HG03159 (cell line): ENCODE measurements at regions not wholly inside any gene's neighbourhood (a gene's known extent, or its start where the extent isn't known, plus 50 kb on each side); places are given as distances from the start of the nearest gene placed in this dataset.

Source experiments
- ATAC-seq: cut with Tn5 transposase; IDR thresholded peaks from one replicate; pipeline ENCODE4 v1.9.1; 2021; ENCODE audit warnings: mild to moderate bottlenecking, moderate library complexity; ENCODE audit not compliant: unreplicated experiment

- ATAC-seq: no peak
Observed at GRCh38 chr15:38692789-38693062, 128.1 kb upstream of the RASGRP1 start.

GRCh38 chr15:38695249-38696108 lies 130.9 kb upstream of the RASGRP1 start:
- no peak for ATAC-seq

- peak; percentile 59 for ATAC-seq
Observed at GRCh38 chr15:38696109-38696727, 131.6 kb upstream of the RASGRP1 start.

- no peak for ATAC-seq
Observed at GRCh38 chr15:38696790-38697495, 132.3 kb upstream of the RASGRP1 start.

- ATAC-seq: no peak
Observed at GRCh38 chr15:38698254-38698653, 133.6 kb upstream of the RASGRP1 start.

GRCh38 chr15:38699633-38700230 lies 135.1 kb upstream of the RASGRP1 start:
- peak; percentile 57 for ATAC-seq

- no peak for ATAC-seq
Observed at GRCh38 chr15:38701149-38701548, 136.5 kb upstream of the RASGRP1 start.

GRCh38 chr15:38702178-38702912 lies 137.7 kb upstream of the RASGRP1 start:
- no peak for ATAC-seq

GRCh38 chr15:38705436-38706219 lies 141.0 kb upstream of the RASGRP1 start:
- no peak for ATAC-seq

- ATAC-seq: no peak
Observed at GRCh38 chr15:38706956-38707355, 142.3 kb upstream of the RASGRP1 start.

GRCh38 chr15:38707802-38708671 lies 143.4 kb upstream of the RASGRP1 start:
- ATAC-seq: peak; percentile 84

GRCh38 chr15:38708672-38709180 lies 144.1 kb upstream of the RASGRP1 start:
- no peak for ATAC-seq

GRCh38 chr15:38709196-38709595 lies 144.6 kb upstream of the RASGRP1 start:
- ATAC-seq: no peak

GRCh38 chr15:38714309-38715072 lies 149.9 kb upstream of the RASGRP1 start:
- no peak for ATAC-seq

GRCh38 chr15:38720893-38721567 lies 156.4 kb upstream of the RASGRP1 start:
- ATAC-seq: no peak

GRCh38 chr15:38721568-38721945 lies 156.9 kb upstream of the RASGRP1 start:
- no peak for ATAC-seq

GRCh38 chr15:38722236-38722635 lies 157.6 kb upstream of the RASGRP1 start:
- no peak for ATAC-seq

- ATAC-seq: no peak
Observed at GRCh38 chr15:38724827-38725226, 160.2 kb upstream of the RASGRP1 start.
